ENCODE measurements at regions not wholly inside any gene's neighbourhood (a gene's known extent, or its start where the extent isn't known, plus 50 kb on each side); places are given as distances from the start of the nearest gene placed in this dataset.

DNA sequence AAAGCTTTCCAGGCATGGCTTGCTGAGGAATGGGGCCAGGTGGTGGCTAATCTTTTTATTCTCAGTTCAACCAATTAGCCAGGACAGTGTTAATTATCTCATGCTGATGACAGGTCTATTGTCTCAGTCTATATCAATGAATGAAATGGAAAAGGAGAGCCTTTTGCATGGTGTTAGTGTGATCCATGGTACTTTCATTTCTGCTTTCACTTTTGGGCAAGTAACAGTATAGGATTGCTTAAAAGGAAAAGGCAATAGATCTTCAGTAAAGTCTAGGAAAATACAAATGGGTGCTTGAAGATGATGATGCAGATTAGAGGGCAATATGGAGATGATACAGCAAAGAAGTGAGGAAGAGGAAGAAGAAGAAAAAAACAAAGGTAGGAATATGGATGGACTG is 430.3 kb downstream of the TFAP2A start:
- TF ChIP-seq, protein P1, sequence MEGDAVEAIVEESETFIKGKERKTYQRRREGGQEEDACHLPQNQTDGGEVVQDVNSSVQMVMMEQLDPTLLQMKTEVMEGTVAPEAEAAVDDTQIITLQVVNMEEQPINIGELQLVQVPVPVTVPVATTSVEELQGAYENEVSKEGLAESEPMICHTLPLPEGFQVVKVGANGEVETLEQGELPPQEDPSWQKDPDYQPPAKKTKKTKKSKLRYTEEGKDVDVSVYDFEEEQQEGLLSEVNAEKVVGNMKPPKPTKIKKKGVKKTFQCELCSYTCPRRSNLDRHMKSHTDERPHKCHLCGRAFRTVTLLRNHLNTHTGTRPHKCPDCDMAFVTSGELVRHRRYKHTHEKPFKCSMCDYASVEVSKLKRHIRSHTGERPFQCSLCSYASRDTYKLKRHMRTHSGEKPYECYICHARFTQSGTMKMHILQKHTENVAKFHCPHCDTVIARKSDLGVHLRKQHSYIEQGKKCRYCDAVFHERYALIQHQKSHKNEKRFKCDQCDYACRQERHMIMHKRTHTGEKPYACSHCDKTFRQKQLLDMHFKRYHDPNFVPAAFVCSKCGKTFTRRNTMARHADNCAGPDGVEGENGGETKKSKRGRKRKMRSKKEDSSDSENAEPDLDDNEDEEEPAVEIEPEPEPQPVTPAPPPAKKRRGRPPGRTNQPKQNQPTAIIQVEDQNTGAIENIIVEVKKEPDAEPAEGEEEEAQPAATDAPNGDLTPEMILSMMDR (IDR thresholded peaks at IDR 0.05; ENCODE audit: control extremely low read depth, extremely low read depth): no peak
- no peak overlapping the region for H3K9ac ChIP-seq (ENCODE audit: insufficient read depth in 1 of 2, low read length in 2 of 2)

DNA sequence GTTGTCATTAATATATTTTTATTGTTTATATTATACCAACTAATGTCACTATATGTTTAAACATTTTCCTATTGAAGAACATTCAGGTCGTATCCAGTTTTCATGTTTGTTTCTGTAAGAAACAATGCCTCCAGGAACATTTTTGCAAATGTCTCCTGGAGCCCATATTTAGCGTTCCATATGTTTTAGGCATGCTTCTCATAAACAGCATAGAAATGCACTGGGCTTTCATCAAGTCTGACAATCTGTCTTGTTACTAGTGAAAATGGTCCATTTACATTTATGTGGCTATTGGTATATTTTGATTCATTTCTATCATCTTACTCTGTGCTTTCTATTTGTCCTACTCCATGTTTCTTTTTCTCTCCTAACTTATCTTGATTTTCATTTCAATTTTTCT is 431.7 kb downstream of the TFAP2A start:
- no peak overlapping the region for H3K4me3 ChIP-seq
- H3K27me3 ChIP-seq (ENCODE audit: control insufficient read depth in 3 of 3, insufficient read depth in 3 of 3, low read length in 2 of 3): no peaks in the 10 kb centered on the region
- 80 to 94% methylated on average over 2 of the region's 2 CpGs for WGBS, 2 donors
- no peaks in the 10 kb centered on the region for H3K4me1 ChIP-seq (ENCODE audit: control insufficient read depth in 5 of 5, insufficient read depth in 5 of 5, low read length in 5 of 5)
- no peak overlapping the region for H3K27ac ChIP-seq (ENCODE audit: low read depth in 1 of 2, low read length in 1 of 2)
- H3K9me3 ChIP-seq (ENCODE audit: control insufficient read depth in 4 of 4, insufficient read depth in 3 of 4, low read length in 3 of 4): peaks cover 0 to 3% (median 0%) of the 10 kb centered on the region in 4 donors
- TF ChIP-seq, protein P1 (IDR thresholded peaks at IDR 0.05; ENCODE audit: control extremely low read depth, extremely low read depth): no peak
- H3K36me3 ChIP-seq (ENCODE audit: control insufficient read depth in 4 of 4, insufficient read depth in 4 of 4, low read length in 4 of 4): no peaks in the 10 kb centered on the region
- H3K9ac ChIP-seq (ENCODE audit: insufficient read depth in 1 of 2, low read length in 2 of 2): no peak overlapping the region
- no peak for ATAC-seq (ENCODE audit: insufficient read depth, low FRiP score)
- no peak for DNase-seq

More for the DNA sequence above, 430.3 kb downstream of the TFAP2A start:
- DNase-seq (no peak), ATAC-seq (ENCODE audit: insufficient read depth, low FRiP score) (no peak)
- Histone ChIP-seq H3K4me3 (no peak overlapping the region), H3K27ac (ENCODE audit: low read depth in 1 of 2, low read length in 1 of 2) (no peak overlapping the region), H3K27me3 (ENCODE audit: control insufficient read depth in 3 of 3, insufficient read depth in 3 of 3, low read length in 2 of 3) (no peaks in the 10 kb centered on the region), H3K4me1 (ENCODE audit: control insufficient read depth in 5 of 5, insufficient read depth in 5 of 5, low read length in 5 of 5) (no peaks in the 10 kb centered on the region), H3K9me3 (ENCODE audit: control insufficient read depth in 4 of 4, insufficient read depth in 3 of 4, low read length in 3 of 4) (peaks cover 0 to 3% (median 0%) of the 10 kb centered on the region in 4 donors), H3K36me3 (ENCODE audit: control insufficient read depth in 4 of 4, insufficient read depth in 4 of 4, low read length in 4 of 4) (no peaks in the 10 kb centered on the region)

DNA sequence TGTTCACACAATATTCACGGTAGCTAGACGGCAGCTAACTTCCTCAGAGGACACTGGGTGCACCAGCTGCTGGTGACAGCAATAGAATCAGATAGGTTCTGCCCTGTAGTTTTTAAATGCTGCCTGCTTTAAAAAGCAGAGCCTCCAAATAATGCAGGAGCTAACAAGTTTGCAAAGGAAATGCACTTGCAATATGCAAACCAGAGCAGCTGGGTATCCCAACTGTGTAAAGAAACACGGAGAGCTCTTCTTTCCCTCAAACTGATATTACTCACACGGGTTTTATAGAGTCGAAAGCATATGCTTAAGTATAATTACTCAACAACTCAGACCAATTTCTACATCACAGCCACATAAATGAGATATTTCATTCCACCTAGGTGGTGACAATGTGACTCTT is 432.7 kb downstream of the TFAP2A start:
- H3K4me3 ChIP-seq: no peak overlapping the region
- no peaks in the 10 kb centered on the region for H3K36me3 ChIP-seq (ENCODE audit: control insufficient read depth in 4 of 4, insufficient read depth in 4 of 4, low read length in 4 of 4)
- no peak overlapping the region for H3K9ac ChIP-seq (ENCODE audit: insufficient read depth in 1 of 2, low read length in 2 of 2)
- ATAC-seq (ENCODE audit: insufficient read depth, low FRiP score) (no peak), DNase-seq (no peak)
- 73 to 80% methylated on average over 5 of the region's 5 CpGs for WGBS, 2 donors
- TF ChIP-seq, protein P1 (IDR thresholded peaks at IDR 0.05; ENCODE audit: control extremely low read depth, extremely low read depth): no peak
- peaks cover 0 to 3% (median 0%) of the 10 kb centered on the region in 4 donors for H3K9me3 ChIP-seq (ENCODE audit: control insufficient read depth in 4 of 4, insufficient read depth in 3 of 4, low read length in 3 of 4)
- H3K27me3 ChIP-seq (ENCODE audit: control insufficient read depth in 3 of 3, insufficient read depth in 3 of 3, low read length in 2 of 3): no peaks in the 10 kb centered on the region
- H3K4me1 ChIP-seq (ENCODE audit: control insufficient read depth in 5 of 5, insufficient read depth in 5 of 5, low read length in 5 of 5): no peaks in the 10 kb centered on the region
- no peak overlapping the region for H3K27ac ChIP-seq (ENCODE audit: low read depth in 1 of 2, low read length in 1 of 2)

DNA sequence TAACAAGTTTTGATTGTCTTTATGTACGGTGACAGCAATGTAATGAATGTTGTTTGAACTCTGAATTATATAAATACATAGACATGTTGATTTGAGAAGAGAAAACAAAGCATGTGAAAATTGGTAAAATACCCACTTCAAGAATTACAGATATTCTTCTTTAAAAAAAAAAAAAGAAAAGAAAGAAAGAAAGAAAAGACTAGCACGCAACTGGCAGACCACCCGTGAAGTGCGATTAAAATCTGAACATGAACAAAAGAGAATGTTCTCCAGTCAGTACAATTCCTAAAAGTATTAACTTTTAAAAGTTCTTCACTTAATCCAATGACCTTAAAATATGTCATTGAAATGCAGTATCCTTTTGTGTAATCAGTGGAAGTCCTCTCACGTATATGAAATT is 434.9 kb downstream of the TFAP2A start:
- no peaks in the 10 kb centered on the region for H3K36me3 ChIP-seq (ENCODE audit: control insufficient read depth in 4 of 4, insufficient read depth in 4 of 4, low read length in 4 of 4)
- no peaks in the 10 kb centered on the region for H3K4me1 ChIP-seq (ENCODE audit: control insufficient read depth in 5 of 5, insufficient read depth in 5 of 5, low read length in 5 of 5)
- WGBS, 2 donors: 83 to 94% methylated on average over 5 of the region's 5 CpGs
- ATAC-seq (ENCODE audit: insufficient read depth, low FRiP score) (no peak), DNase-seq (no peak)
- TF ChIP-seq, protein P1 (IDR thresholded peaks at IDR 0.05; ENCODE audit: control extremely low read depth, extremely low read depth): no peak
- no peak overlapping the region for H3K9ac ChIP-seq (ENCODE audit: insufficient read depth in 1 of 2, low read length in 2 of 2)
- no peaks in the 10 kb centered on the region for H3K9me3 ChIP-seq (ENCODE audit: control insufficient read depth in 4 of 4, insufficient read depth in 3 of 4, low read length in 3 of 4)
- no peaks in the 10 kb centered on the region for H3K27me3 ChIP-seq (ENCODE audit: control insufficient read depth in 3 of 3, insufficient read depth in 3 of 3, low read length in 2 of 3)
- H3K27ac ChIP-seq (ENCODE audit: low read depth in 1 of 2, low read length in 1 of 2): no peak overlapping the region
- no peak overlapping the region for H3K4me3 ChIP-seq
